ENCODE measurements at regions not wholly inside any gene's neighbourhood (a gene's known extent, or its start where the extent isn't known, plus 50 kb on each side); places are given as distances from the start of the nearest gene placed in this dataset.

DNA sequence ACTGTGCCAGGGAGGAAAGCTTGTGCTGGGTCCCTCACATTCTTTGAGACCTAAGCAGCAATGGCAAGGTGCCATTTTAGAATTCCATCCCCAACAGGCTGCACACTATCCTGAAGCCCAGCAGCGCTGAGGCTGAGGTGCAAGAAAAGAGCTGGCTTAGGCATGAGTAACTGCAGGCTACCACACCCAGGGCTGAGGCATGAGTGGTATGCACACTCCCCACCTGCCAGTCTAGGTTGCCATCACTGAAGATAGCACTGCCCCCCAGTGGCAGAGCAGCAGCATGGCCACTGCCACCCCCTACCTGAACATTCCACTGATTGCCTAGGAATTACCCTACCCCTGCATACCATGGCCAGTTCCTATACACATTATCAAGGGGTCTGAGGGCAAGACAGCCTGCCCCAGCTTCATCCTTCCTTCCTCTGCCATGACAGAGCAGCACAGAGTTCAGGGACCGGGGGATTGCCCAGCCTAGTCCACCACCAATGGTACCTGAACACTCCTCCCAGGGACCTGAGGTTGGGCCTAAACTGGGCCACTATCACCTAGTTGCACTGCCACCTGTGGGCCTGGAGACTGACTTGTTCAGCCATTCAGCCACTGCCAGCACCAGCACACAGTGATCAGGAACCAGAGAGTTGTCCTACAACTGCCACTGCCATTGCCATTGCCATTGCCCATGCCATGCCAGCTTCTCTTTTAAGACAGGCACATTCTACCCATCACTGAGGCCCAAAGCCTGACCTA is 129.8 kb downstream of the SATB1 start:
- Histone ChIP-seq H3K27ac (no peak overlapping the region), H3K4me1 (no peaks in the 10 kb centered on the region), H3K36me3 (no peaks in the 10 kb centered on the region), H3K9me3 (peaks cover 9 to 32% (median 27%) of the 10 kb centered on the region in 8 donors), H3K27me3 (replicated peaks in 1 of 7) (no peaks in the 10 kb centered on the region), H3K4me3 (no peak overlapping the region)
- intact Hi-C loops (cut with DNase I; ENCODE audit: low total_unique reads), result no loop called here
- 69 to 100% (median 72%) methylated on average over 1 to 2 of the region's 2 CpGs for WGBS, 5 donors
- DNase-seq, result no peak
- TF ChIP-seq CTCF (IDR thresholded peaks at IDR 0.05 in 8 of 11, conservative IDR thresholded peaks at IDR 0.05 in 3 of 11) (peak in 8 of 11 experiments; percentile 9 to 61 (median 42)), POLR2A (IDR thresholded peaks at IDR 0.05) (no peak)

- no peaks in the 10 kb centered on the region for H3K27me3 ChIP-seq (replicated peaks in 1 of 7)
- H3K4me1 ChIP-seq, result no peaks in the 10 kb centered on the region
- no peak for DNase-seq
- TF ChIP-seq CTCF (IDR thresholded peaks at IDR 0.05 in 8 of 11, conservative IDR thresholded peaks at IDR 0.05 in 3 of 11) (no peak), POLR2A (IDR thresholded peaks at IDR 0.05) (no peak), POLR2AphosphoS5 (IDR thresholded peaks at IDR 0.05) (no peak)
- H3K4me3 ChIP-seq, result no peak overlapping the region
- intact Hi-C loops (cut with DNase I; ENCODE audit: low total_unique reads), result no loop called here
- peaks cover 0 to 1% (median 0%) of the 10 kb centered on the region in 8 donors for H3K9me3 ChIP-seq
- no peak overlapping the region for H3K27ac ChIP-seq
- no peaks in the 10 kb centered on the region for H3K36me3 ChIP-seq
These were observed 135.0 kb downstream of the SATB1 start for GRCh38 chr3:18290157-18290556.

DNA sequence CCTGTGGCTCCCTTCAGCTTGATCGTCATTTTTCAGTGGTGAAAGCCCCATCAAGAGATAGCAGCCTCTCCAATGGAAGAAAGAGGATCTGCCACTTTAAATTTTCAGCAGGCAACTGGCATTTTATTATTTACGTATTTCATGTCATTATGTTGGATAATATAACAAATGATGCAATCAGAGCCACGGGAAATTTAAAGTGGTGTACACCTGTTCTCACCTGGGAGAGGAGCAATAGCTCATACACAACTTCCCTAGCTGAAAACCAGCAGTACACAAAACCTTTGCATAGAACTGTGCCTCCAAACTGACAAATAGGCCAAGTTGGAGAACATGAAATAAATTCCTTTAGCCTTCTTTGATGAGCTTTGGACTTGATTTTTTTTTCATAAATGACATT is 136.9 kb downstream of the SATB1 start:
- Histone ChIP-seq H3K27ac (no peak overlapping the region), H3K36me3 (no peaks in the 10 kb centered on the region), H3K27me3 (replicated peaks in 1 of 7) (no peaks in the 10 kb centered on the region), H3K4me3 (no peak overlapping the region), H3K4me1 (no peaks in the 10 kb centered on the region), H3K9me3 (no peaks in the 10 kb centered on the region)
- no peak for DNase-seq
- 65 to 85% (median 72%) methylated on average over 3 of the region's 3 CpGs for WGBS, 5 donors
- intact Hi-C loops (cut with DNase I; ENCODE audit: low total_unique reads), result no loop called here
- no peak for TF ChIP-seq CTCF (IDR thresholded peaks at IDR 0.05 in 8 of 11, conservative IDR thresholded peaks at IDR 0.05 in 3 of 11)
- no peak for TF ChIP-seq POLR2AphosphoS5 (IDR thresholded peaks at IDR 0.05)
- TF ChIP-seq POLR2A (IDR thresholded peaks at IDR 0.05), result no peak

- DNase-seq, result no peak
- H3K27ac ChIP-seq, result no peak overlapping the region
- no peaks in the 10 kb centered on the region for H3K27me3 ChIP-seq (replicated peaks in 1 of 7)
- 95 to 100% (median 98%) methylated on average over 2 of the region's 2 CpGs for WGBS, 5 donors
- H3K4me1 ChIP-seq, result no peaks in the 10 kb centered on the region
- H3K9me3 ChIP-seq, result no peaks in the 10 kb centered on the region
- H3K4me3 ChIP-seq, result no peak overlapping the region
- intact Hi-C loops (cut with DNase I; ENCODE audit: low total_unique reads), result no loop called here
- H3K36me3 ChIP-seq, result no peaks in the 10 kb centered on the region
- TF ChIP-seq POLR2AphosphoS5 (IDR thresholded peaks at IDR 0.05) (no peak), POLR2A (IDR thresholded peaks at IDR 0.05) (no peak), CTCF (IDR thresholded peaks at IDR 0.05 in 8 of 11, conservative IDR thresholded peaks at IDR 0.05 in 3 of 11) (no peak)
These were observed 140.4 kb downstream of the SATB1 start for GRCh38 chr3:18284716-18285115.
